HL-60 (cell line): ENCODE measurements at regions not wholly inside any gene's neighbourhood (a gene's known extent, or its start where the extent isn't known, plus 50 kb on each side); places are given as distances from the start of the nearest gene placed in this dataset.

Source experiments
- DNase-seq, 2 experiments: peaks; one replicate each; pipeline ENCODE4 v3.0.0-alpha.2; 2010 to 2020; ENCODE audit warnings: low read depth in 1 of 2, low spot score in 1 of 2
- H3K27ac ChIP-seq: fragments of 250-450 bp; sonication (Bioruptor Pico); replicated peaks from 2 replicates; pipeline ENCODE4 v1.5.1; 2020; ENCODE audit warnings: mild to moderate bottlenecking, moderate library complexity
- H3K27me3 ChIP-seq: fragments of 250-450 bp; sonication (Bioruptor Pico); 2 replicates; pipeline ENCODE4 v1.5.1; 2021; ENCODE audit warnings: mild to moderate bottlenecking, moderate library complexity; ENCODE audit not compliant: insufficient read depth, poor library complexity, severe bottlenecking
- H3K4me3 ChIP-seq: replicated peaks from 2 replicates; pipeline ENCODE4 v1.5.1; 2011; ENCODE audit warnings: mild to moderate bottlenecking, control low read depth, low read length; ENCODE audit not compliant: insufficient read depth
- CTCF ChIP-seq: IDR thresholded peaks from one replicate; pipeline ENCODE4 v1.5.1; 2011; ENCODE audit warnings: low read length, control low read depth, inconsistent platforms; ENCODE audit not compliant: insufficient read depth
- GABPA ChIP-seq: IDR thresholded peaks from 2 replicates; pipeline ENCODE4 v1.6.1; 2012; ENCODE audit warnings: low read depth
- POLR2AphosphoS5 ChIP-seq: IDR thresholded peaks from 2 replicates; pipeline ENCODE4 v1.6.1; 2012; ENCODE audit warnings: low read depth
- SPI1 ChIP-seq: IDR thresholded peaks from 2 replicates; pipeline ENCODE4 v1.6.1; 2012; ENCODE audit warnings: low read depth, mild to moderate bottlenecking, borderline replicate concordance
- TF ChIP-seq, protein P1 (sequence below): IDR thresholded peaks from 2 replicates; pipeline ENCODE4 v1.6.1; 2012; ENCODE audit warnings: low read depth; ENCODE audit not compliant: insufficient replicate concordance

GRCh38 chr14:39704594-39704993, 272.4 kb upstream of the FBXO33 start:
- H3K4me3 ChIP-seq: no peak overlapping the region
- no peak overlapping the region for H3K27ac ChIP-seq
- DNase-seq: no peak
- no peaks in the 10 kb centered on the region for H3K27me3 ChIP-seq
- no peak for TF ChIP-seq SPI1
- no peak for TF ChIP-seq GABPA
- no peak for TF ChIP-seq CTCF
- no peak for TF ChIP-seq POLR2AphosphoS5
- TF ChIP-seq, protein P1, sequence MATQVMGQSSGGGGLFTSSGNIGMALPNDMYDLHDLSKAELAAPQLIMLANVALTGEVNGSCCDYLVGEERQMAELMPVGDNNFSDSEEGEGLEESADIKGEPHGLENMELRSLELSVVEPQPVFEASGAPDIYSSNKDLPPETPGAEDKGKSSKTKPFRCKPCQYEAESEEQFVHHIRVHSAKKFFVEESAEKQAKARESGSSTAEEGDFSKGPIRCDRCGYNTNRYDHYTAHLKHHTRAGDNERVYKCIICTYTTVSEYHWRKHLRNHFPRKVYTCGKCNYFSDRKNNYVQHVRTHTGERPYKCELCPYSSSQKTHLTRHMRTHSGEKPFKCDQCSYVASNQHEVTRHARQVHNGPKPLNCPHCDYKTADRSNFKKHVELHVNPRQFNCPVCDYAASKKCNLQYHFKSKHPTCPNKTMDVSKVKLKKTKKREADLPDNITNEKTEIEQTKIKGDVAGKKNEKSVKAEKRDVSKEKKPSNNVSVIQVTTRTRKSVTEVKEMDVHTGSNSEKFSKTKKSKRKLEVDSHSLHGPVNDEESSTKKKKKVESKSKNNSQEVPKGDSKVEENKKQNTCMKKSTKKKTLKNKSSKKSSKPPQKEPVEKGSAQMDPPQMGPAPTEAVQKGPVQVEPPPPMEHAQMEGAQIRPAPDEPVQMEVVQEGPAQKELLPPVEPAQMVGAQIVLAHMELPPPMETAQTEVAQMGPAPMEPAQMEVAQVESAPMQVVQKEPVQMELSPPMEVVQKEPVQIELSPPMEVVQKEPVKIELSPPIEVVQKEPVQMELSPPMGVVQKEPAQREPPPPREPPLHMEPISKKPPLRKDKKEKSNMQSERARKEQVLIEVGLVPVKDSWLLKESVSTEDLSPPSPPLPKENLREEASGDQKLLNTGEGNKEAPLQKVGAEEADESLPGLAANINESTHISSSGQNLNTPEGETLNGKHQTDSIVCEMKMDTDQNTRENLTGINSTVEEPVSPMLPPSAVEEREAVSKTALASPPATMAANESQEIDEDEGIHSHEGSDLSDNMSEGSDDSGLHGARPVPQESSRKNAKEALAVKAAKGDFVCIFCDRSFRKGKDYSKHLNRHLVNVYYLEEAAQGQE: no peak

- TF ChIP-seq CTCF: no peak
- no peak for TF ChIP-seq GABPA
- no peak for TF ChIP-seq SPI1
- no peak for TF ChIP-seq POLR2AphosphoS5
- TF ChIP-seq, protein P1: no peak
- H3K27me3 ChIP-seq: no peaks in the 10 kb centered on the region
- H3K4me3 ChIP-seq: no peak overlapping the region
- no peak for DNase-seq
- H3K27ac ChIP-seq: no peak overlapping the region
Measured at GRCh38 chr14:39694341-39694740, 262.1 kb upstream of the FBXO33 start.

DNA sequence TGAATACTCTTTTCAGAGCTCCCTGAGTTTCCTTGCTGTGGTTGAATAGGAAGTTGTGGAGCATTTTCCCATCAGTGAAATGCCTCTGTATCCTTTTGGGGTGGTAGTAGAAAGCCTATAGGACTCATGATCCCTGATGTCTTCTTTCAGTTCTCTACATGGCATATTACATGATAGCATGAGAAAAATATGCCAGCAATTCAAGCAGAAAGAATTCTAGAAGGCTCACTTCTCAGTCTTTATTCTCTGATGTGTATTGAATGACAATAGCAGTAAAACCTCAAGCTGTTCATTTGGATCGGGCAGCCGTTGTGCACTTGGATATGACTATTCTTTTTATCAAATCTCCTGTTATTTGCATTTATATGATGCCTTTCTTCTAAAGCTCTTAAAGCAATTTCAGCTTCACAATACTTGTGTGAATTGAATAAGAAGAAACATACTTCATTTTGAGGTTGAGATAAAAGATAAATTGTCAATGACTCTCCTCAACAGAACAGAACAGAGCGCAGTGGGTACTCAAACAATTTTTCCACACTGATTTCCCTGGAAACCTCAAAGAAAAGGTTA, 251.5 kb upstream of the FBXO33 start:
- no peak overlapping the region for H3K4me3 ChIP-seq
- no peak for DNase-seq
- H3K27ac ChIP-seq: no peak overlapping the region
- H3K27me3 ChIP-seq: no peaks in the 10 kb centered on the region
- TF ChIP-seq GABPA (no peak), POLR2AphosphoS5 (no peak), CTCF (no peak), SPI1 (no peak)
- TF ChIP-seq, protein P1: no peak
